Medulla oblongata (tissue), 1 donor: ENCODE measurements at regions not wholly inside any gene's neighbourhood (a gene's known extent, or its start where the extent isn't known, plus 50 kb on each side); places are given as distances from the start of the nearest gene placed in this dataset.

Experiments
- DNase-seq: peaks from one replicate; pipeline ENCODE4 v3.0.0-alpha.2; 2015; ENCODE audit errors: extremely low spot score

DNA sequence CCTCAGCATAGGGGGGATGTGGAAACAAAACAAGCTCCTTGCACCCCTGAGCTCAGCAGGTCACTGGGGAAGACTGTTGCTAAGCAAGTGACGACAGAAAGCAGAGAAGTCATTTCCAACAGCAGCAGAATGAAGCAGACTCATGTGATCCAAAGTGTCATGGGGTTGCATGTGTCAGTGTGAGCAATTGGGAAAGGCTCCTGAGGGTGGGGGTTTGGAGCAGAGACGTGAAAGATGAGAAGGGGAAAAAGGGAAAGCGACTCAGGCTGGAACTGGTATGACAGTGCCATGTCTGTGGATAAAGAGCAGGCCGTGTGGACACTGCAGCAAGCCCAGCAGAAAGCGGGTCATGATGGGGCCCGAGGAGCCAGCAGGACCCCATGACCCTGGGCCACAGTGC, 363.9 kb downstream of the PREX1 start:
- peak; percentile 38 for DNase-seq

DNA sequence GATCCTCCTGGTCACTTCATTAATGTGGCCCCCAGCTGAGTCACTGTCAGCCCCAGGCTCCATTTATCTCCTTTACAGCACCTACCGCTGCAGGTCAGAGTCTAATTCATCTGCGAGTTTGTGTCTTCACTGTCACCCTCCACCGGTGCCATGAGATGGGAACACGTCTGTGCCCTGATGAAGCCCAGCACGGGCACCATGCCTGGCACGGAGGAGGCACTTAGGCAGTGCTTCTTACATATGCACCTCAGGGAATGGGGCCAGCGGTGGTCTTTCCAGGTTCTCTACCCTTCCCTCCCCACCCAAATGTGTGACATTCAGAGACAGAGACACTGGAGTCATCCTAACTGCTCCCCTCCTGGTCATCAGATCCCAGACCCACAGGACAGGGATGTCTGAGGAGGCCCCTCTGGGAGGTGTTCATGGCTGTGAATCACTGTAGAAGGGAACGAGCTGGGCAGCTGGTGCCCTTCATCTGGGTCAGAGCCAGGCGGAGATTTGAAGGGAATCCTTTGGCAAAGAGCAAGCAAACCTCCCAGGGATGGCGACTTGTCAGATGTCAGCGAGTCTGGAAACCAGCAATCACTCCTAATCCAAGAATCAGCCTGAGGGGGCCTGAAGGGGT, 364.6 kb downstream of the PREX1 start:
- DNase-seq: no peak

DNA sequence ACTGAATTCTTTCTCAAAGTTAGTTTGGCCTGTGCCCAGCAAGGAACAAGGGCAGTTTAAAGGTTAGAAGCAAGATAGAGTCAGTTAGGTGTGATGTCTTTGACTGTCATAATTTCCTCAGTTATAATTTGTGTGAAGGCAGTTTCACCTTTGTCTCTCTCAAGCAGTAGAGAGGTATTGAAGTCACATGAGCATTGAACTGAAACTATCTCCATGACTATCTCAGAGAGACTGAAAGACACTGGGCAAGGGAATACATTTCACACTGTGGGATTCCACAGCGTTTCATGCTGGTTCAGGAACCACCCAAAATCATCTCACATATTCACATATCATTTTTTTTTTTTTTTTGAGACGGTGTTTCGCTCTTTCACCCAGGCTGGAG, 366.1 kb downstream of the PREX1 start:
- DNase-seq: no peak

DNA sequence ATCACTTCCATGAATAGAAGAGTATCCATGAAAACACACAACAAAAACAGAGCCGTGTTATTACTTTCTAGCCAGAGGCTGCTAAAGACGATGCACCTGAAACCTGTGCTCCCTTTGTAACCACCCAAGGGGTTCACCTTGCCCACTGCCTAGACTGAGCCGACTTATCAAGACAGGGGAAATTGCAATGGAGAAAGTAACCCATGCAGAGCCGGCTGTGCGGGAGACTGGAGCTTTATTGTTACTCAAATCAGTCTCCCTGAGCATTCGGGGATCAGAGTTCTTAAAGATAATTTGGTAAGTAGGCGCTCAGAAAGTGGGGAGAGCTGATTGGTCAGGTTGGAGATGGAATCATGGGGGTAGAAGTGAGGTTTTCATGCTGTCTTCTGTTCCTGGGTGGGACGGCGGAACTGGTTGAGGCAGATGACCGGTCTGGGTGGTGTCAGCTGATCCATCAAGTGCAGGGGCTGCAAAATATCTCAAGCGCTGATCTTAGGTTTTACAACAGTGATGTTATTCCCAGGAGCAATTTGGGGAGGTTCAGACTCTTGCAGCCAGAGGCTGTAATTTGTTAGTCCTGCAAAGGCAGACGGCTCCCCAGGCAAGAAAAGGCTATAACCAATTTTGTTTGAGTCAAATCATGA, 366.6 kb downstream of the PREX1 start:
- no peak for DNase-seq

DNA sequence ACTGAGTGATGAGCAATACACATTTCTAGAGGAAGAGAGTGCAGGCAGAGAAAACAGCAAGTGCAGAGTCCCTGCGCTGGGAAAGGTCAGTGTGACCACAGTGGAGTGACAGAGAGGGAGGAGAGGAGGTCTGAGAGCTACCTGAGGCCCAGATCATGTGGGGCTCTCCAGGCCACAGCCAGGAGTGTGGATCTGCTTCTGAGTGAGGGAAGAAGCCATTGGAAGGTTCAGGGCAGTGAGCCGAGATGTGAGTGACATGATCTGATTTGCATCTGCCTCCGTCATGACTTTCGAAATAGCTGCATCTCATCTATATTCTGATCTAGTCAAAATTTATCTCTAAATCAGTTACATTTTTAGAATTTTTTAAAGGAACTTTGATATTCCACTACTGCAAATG, 367.1 kb downstream of the PREX1 start:
- no peak for DNase-seq

DNA sequence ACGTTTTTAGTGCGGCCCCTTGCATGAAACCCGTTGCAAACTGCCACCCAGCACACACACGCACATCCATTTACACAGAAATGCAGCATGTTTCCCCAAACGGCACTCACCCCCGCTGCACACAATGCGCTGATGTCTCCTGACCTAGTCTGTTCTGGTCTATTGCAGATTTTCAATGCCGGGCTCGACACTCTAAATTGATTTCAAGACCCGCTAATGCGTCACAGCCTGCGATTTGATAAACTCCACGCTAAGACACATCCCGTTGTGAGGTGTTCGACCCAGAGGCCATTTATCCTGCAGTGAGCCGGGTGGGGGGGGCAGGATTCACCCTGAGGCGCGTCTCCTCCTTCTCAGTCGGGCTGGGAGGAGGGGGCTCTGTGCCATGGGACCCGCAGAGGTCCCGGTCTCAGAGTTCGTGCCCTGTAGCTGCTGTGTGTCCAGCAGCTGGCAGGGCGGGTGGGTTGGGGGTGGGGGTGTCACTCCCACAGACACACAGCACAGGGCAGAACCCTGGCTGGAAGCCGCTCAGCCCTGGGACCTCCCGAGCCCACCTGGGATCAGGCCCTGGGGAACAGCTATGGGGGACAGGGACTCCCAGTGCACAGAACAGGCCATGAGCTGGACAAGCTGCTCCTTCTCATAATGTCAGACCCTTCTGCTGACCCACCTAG, 367.9 kb downstream of the PREX1 start:
- no peak for DNase-seq

DNA sequence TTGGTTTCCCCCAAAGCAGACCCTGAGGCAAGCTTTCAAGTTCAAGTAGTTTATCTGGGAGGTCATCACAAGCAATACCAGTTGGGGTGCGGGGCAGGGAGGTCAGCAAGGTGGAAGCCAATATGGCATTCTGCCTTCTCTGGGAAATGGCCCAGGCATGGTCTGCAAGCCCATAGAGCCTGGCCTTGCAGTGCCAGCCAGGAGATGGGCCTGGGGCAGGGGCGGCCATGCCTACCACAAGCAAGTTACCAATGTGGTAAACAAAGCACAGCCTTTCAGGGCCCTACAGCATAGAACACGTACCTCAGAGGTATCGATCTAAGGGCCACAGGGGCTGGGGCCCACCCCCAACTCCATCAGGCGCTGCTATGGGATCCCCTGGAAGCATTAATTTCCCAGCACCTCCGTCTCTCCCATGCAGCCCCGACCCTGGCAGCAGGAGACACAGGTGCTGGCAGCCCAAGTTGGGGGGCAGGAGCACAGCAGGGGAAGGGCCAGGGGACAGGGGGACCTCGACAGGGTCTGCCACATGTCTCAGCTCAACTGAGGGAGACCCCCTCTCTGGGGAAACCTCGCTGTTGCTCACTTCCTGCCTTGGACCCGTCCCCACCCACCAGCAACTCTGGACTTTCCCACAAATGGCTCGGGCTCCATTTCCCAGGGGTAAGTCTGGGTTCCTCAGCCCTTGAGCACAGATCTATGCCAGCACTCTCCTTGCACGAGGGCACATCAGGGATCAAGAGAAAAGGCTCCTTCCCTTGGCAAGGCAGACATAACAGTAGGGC, 369.0 kb downstream of the PREX1 start:
- DNase-seq: no peak

DNA sequence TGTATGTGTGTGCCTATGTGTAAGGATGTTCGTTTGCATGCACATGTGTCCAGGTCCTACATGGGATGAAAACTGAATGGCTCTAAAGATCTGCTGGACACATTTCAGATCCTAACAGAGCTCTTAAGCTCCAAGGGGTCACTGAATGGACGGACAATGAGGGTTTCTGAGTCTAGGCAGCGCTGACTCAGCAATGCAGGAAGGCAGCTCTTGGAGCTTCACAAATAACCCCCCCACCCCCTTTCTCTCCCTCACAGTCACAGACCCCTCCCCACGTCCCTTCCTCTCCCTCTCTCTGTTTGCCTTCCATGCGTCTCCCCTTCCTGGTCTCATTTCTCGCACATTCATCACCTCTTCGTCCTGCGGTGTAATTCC, 369.8 kb downstream of the PREX1 start:
- no peak for DNase-seq

DNA sequence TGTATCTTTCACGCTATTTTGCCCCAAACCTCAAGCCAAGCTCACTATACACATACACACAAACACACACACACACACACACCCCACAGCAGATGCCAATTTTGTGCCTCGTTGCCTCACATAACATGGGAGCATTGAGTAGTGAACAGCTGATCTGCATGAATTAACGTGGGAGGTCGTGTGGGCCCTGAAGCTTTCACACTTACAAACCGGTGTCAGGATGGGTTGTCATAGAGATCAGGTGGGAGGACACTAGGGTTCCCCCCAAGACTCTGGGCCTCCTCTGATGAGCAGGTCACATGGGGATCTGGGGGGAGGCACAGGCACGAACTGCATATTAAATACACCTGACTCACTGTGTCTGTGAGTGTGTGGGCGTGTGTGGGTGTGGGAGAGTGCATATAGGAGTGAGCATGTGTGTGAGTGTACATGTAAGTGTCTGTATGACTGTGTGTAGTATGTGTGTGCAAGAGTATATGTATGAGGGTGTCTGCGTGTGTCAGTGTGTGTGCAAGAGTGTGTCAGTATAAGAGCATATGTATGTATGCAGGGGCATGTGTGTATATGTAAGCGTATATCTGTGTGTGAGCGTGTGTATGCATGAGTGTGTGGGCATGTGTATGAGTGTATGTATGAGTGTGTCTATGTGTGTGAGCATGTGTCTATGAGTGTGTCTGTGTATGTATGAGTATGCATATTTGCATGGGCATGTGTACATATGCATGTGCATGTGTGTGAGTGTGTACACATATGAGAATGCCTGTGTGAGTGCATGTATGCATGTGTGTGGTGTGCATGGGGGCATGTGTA, 370.4 kb downstream of the PREX1 start:
- no peak for DNase-seq

DNA sequence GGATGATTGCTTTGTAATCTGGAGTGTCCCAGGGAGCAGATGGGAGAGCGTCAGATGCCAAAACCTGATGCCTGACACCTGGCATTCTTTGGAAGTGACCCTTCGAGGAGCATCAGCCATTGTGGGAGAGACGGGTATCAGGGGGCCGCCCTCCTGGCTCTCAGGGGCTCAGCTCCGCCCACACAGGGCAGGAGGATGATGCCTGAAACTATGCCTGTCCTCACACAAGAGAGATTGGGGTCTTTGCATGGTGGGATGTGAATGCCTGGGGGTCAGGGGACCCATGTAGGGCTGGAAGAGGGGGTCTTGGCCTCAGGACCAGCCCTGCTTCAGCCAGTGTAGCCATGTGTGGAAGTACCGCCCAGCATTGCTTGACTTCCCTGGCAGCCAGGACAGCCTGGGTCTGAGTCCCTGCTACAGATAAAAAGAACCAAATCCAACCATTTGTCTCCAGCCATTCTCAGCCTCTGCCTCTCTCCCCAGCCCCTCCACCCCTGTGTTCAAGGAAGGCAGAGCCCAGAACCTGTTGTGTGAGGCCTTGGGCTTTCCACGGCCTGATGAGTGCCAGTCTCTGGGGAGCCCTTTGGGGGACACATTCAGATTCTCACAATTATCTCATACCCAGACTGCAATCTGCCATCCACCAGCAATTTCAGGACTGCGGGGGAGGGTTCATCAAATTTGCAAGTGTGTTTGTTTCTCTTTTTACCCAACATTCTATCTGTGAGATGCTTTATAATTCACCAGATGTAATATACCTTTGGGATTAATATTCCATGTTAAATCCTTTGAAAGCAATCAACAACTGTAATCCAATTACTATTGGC, 371.2 kb downstream of the PREX1 start:
- no peak for DNase-seq

DNA sequence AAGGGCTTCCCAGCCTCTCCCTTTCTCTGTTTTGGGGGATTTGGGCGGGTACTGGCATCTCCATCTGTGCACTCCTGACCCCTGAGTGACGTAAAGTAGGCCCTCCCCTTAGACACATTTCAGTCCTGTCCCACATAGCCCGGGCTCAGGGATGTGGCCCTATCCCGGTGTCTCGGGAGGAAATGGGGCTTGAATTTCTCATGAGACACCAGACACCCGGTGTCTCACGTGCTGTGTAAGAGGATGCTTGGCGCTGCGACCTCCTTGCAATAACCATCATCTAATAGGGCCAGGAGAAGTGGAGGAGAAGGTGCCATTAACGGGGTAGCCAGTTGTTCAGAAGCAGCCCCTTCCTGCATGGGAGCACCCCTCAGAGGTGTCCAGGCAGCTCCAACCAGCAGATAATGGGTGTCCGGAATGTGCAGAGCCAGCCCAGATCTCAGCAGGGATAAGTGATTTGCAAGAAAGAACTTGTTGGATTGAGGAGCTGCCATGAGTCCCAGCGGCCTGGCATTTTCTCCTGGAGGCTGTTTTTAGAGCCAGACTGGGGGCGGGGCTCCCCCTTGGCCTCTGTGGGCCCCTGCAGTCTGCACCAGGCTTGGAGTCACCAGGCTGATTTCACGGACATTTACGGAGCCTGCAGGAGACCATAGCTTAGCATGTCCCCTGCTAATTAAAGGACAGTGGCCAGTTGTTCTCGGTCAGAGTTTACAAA, 372.0 kb downstream of the PREX1 start:
- DNase-seq: peak; percentile 15

DNA sequence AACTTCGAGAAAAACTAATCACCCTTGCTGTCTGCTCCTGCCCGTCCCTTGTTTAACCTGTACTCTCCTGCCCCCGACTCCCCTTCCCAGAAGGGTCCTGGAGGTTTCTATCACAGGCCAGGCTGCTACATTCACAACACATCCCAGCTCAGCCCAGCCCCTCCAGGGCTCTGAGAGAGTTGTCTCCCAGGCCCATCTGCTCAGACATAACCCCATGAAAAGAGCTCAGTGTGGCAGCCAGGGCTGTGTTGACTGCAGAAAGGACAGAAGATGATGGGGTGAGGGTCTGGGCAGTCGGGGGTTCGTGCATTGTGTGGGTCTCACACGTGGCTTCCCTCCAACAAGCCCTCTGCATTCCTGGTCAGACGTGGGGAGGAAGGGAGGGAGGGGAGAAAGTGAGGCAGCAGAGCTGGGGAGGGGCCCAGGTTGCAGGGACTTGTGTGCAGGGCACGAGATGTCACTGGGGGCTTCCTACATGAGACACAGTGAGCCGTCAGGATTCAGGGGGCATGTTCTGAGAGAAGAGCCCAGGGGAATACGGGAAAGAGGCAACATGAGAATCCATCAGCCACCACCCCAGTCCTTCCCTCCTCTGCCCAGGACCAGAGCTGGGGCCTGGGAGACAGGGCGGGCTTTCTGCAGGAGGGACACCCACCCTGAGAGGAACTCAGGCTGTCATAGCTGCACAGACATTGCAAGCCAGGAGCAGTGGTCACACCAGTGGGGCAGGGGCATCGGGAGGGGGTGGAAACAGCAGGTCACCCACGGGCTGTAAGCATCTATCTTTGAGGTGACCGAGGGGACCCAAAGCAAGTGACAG, 372.9 kb downstream of the PREX1 start:
- DNase-seq: no peak

DNA sequence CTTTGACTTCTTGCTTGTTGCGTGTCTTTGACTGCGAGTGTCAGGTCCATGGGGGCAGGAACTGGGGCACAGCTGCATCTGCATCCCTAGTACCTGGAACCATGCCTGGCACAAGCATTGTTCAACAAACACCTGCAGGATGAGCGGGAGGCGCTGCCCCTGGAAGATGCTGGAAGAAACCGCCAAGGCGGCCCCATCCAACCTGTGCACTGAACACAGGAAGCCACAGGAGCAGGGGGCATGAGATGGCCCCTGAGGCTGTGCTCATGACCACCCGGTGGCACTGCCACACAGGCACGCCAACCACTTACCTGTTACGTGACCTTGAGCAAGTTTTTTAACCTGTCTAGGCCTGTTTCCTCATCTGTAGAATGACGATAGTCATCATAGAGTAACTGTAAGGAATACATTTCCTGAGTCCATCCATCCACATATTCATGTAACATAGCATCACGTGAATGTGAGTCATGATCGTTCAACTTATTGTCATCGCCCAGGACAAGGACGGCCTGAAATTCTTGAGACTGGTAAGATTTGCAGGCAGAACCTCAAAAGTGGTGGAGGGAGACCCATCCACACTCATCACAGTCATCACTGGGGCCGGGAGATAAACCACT, 374.2 kb downstream of the PREX1 start:
- no peak for DNase-seq

DNA sequence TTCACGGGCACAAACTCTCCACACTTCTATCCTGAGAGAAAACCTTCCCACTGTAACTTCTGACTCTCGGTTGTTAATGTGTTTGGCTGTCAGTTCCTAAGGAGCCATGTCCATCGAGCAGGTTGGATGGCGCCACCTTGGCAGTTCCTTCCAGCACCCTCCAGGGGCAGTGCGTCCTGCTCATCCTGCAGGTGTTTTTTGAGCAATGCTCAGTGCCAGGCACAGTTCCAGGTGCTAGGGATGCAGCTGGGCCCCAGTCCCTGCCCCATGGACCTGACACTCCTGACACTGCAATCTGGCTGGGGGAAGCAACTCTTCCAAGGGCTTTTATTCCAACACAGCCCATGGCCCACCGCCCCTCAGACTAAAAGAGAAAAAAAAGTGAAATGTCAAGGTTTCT, 376.4 kb downstream of the PREX1 start:
- DNase-seq: no peak

DNA sequence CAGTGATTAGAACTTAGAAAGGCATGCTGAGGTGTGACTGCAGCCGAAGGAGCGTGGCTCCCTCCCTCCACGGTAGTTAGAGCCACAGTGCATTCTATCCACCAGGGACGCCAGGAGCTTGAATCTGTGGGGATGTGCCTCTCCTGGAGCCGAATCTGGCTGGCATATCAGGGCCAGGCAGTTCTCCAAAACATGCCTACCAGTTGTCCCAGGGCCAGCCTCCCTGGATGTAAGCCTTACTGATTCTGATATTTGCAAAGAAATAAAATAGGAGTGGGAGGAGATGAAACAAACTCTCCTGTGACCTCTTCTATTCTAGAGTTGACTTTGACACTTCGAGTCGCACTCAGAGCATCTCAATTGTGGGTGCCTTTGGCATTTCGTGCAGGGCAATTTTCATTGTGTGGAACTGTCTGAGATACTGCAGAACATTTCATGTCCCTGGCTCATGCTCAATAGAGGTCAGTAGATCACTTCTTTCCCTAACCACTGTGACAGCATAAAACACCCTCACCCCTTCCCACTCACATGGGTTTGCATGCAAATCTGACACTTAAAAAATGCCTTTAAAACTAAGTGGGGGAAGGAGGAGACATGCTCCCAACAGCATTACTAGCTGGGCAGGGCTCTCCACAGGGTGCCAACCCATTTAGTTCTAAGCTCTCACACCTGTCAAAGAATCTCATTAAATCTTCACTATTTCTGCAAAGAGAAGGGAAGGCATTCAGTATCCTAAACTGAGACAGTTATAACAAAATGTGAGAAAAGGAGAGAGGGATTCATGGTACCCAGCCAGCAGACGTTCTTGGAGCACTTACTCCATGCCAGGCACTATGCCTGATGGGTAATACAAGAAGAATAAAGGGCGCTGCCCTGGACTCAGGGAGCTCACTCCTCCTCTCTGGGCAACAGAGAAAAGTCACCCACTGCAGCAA, 378.9 kb downstream of the PREX1 start:
- no peak for DNase-seq

DNA sequence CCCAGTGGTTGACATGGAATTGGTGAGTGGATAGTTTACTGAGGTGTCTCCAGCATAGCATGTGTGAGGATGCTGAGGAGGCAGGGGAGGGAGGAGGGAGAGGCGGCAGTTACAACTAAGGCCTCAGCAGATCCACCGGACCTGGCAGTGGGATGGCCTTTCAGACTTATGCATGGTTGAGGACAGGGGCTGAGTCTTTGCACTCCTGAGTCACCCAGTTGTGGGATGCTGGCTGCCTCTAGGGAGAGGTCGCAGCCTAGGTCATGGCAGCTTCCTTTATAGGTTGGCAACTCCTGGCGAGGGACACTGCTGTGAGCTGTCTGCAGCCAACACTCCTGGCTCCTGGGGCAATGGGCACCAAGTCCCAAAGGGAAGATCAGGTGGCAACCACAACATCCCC, 380.3 kb downstream of the PREX1 start:
- no peak for DNase-seq

DNA sequence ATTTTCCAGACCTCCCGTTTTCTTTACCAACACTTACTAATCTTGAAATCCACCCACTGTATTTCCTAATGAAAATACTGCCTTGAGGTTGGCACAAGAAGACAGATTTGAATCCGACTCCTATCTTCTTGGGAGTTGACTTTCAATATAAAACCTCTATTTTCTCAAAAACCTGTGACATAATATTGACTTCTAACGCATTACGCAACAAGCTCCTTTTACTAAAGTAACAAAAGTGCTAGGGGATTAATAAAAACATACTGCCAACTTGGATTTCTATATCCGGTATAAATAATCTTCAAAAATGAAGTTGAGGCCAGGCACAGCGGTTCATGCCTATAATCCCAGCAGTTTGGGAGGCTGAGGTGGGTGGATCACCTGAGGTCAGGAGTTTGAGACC, 382.0 kb downstream of the PREX1 start:
- DNase-seq: no peak

DNA sequence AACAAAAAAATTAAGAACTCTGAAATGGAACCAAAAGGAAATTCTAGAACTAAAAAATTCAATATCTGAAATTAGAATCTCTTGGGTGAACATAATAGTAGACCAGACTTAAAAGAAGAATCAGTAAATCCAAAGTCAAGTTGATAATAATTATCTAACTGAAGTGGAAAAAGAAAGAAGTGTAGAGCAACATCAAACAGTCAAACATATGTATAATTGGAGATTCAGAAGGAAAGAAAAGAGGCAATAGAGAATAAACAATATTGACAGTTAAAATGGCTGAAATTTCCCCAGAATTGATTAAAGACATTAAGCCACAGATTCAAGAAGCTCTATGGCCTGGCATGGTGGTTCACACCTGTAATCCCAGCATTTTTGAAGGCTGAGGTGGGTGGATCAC, 383.6 kb downstream of the PREX1 start:
- no peak for DNase-seq
